A673 (cell line): ENCODE measurements at regions not wholly inside any gene's neighbourhood (a gene's known extent, or its start where the extent isn't known, plus 50 kb on each side); places are given as distances from the start of the nearest gene placed in this dataset.

ENCODE experiments used
- BruUV-seq: library from RNA; stranded (reverse); fragments of 400-500 nt; replicated peaks from 2 replicates; lab custom pipeline; 2021; lab: Mats Ljungman, UMichigan
- CTCF ChIA-PET: fragments of 300-600 bp; sonication (Branson Sonifier 250); formaldehyde crosslinking; loops from one replicate; lab custom pipeline; 2022; ENCODE audit warnings: antibody characterized with exemption; lab: Charles Lee
- POLR2A ChIA-PET: fragments of 300-600 bp; sonication (Branson Sonifier 250); formaldehyde crosslinking; loops from one replicate; lab custom pipeline; 2022; ENCODE audit warnings: antibody characterized with exemption; ENCODE audit not compliant: low non-redundant PET; lab: Charles Lee
- DNase-seq: peaks from one replicate; pipeline ENCODE4 v3.0.0-alpha.2; 2015; ENCODE audit warnings: low spot score
- H3K27ac ChIP-seq: fragments of 200-600 bp; sonication (generic); 2 replicates; pipeline ENCODE4 v1.5.1; 2016; ENCODE audit warnings: mixed run types, low read depth, mild to moderate bottlenecking, mixed read lengths, antibody characterized with exemption, low read length; ENCODE audit not compliant: poor library complexity, severe bottlenecking
- H3K27me3 ChIP-seq: fragments of 200-600 bp; sonication (generic); replicated peaks from 2 replicates; pipeline ENCODE4 v1.6.1; 2017; ENCODE audit warnings: mixed run types, low read depth, mild to moderate bottlenecking, mixed read lengths, antibody characterized with exemption, low read length; ENCODE audit not compliant: insufficient read depth, poor library complexity
- H3K36me3 ChIP-seq: fragments of 200-600 bp; sonication (generic); 2 replicates; pipeline ENCODE4 v1.6.1; 2016; ENCODE audit warnings: mixed run types, mild to moderate bottlenecking, mixed read lengths, antibody characterized with exemption, low read length; ENCODE audit not compliant: insufficient read depth, poor library complexity, severe bottlenecking
- H3K4me1 ChIP-seq: fragments of 200-600 bp; sonication (generic); 2 replicates; pipeline ENCODE4 v1.6.1; 2017; ENCODE audit warnings: mixed run types, mild to moderate bottlenecking, mixed read lengths, antibody characterized with exemption, low read length; ENCODE audit not compliant: insufficient read depth, poor library complexity, severe bottlenecking
- H3K4me3 ChIP-seq: fragments of 200-600 bp; sonication (generic); 2 replicates; pipeline ENCODE4 v1.5.1; 2016; ENCODE audit warnings: low read depth, mixed run types, mild to moderate bottlenecking, mixed read lengths, low read length; ENCODE audit not compliant: poor library complexity, severe bottlenecking
- H3K9me3 ChIP-seq: fragments of 200-600 bp; sonication (generic); 2 replicates; pipeline ENCODE4 v1.6.1; 2016; ENCODE audit warnings: mixed run types, low read depth, mild to moderate bottlenecking, mixed read lengths, antibody characterized with exemption, low read length; ENCODE audit not compliant: poor library complexity, severe bottlenecking
- EZH2 ChIP-seq: fragments of 200-600 bp; sonication (generic); IDR thresholded peaks from 2 replicates; pipeline ENCODE4 v1.6.1; 2017; ENCODE audit warnings: borderline replicate concordance, low read depth, mild to moderate bottlenecking, mixed read lengths, antibody characterized with exemption, low read length; ENCODE audit not compliant: poor library complexity, severe bottlenecking
- intact Hi-C: fragments of 100-400 bp; cut with micrococcal nuclease; formaldehyde crosslinking; loops from one replicate; pipeline ENCODE4 v1.10.0; 2022; ENCODE audit not compliant: unreplicated experiment
- TF ChIP-seq, protein P1 (sequence below): fragments of 300-800, 200-600 bp; sonication (generic); conservative IDR thresholded peaks from 2 replicates; pipeline ENCODE4 v1.5.1; 2017; ENCODE audit warnings: low read depth, mild to moderate bottlenecking, antibody characterized with exemption, low read length, moderate library complexity, mixed read lengths

DNA sequence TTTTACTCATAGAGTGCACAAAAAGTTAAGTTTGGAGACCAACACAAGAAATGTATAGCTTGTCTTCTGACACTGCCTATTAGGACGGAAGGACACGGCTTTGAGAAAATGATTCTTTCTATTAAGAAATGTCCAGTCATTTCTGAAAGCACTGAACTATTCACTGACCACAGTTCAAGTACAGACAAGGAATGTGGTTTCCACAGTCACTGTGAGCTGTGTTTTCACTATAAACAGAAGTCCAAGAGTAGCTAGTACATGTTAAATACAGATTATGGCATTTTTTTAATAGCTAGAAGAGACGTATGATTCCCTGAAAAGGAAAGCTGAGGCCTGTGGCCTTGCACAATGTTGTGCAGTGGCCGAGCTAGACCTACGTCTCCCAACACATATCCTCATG is 115.1 kb upstream of the GPM6A start:
- TF ChIP-seq, protein P1, sequence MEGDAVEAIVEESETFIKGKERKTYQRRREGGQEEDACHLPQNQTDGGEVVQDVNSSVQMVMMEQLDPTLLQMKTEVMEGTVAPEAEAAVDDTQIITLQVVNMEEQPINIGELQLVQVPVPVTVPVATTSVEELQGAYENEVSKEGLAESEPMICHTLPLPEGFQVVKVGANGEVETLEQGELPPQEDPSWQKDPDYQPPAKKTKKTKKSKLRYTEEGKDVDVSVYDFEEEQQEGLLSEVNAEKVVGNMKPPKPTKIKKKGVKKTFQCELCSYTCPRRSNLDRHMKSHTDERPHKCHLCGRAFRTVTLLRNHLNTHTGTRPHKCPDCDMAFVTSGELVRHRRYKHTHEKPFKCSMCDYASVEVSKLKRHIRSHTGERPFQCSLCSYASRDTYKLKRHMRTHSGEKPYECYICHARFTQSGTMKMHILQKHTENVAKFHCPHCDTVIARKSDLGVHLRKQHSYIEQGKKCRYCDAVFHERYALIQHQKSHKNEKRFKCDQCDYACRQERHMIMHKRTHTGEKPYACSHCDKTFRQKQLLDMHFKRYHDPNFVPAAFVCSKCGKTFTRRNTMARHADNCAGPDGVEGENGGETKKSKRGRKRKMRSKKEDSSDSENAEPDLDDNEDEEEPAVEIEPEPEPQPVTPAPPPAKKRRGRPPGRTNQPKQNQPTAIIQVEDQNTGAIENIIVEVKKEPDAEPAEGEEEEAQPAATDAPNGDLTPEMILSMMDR, result no peak
- TF ChIP-seq EZH2, result no peak
- intact Hi-C loops, result no loop called here
- Histone ChIP-seq H3K36me3 (no peaks in the 10 kb centered on the region), H3K27ac (no peak overlapping the region), H3K9me3 (no peaks in the 10 kb centered on the region), H3K27me3 (no peaks in the 10 kb centered on the region), H3K4me3 (no peak overlapping the region), H3K4me1 (no peaks in the 10 kb centered on the region)
- BruUV-seq, result no TSS peak
- ChIA-PET CTCF (no interaction called here), POLR2A (no interaction called here)
- no peak for DNase-seq

DNA sequence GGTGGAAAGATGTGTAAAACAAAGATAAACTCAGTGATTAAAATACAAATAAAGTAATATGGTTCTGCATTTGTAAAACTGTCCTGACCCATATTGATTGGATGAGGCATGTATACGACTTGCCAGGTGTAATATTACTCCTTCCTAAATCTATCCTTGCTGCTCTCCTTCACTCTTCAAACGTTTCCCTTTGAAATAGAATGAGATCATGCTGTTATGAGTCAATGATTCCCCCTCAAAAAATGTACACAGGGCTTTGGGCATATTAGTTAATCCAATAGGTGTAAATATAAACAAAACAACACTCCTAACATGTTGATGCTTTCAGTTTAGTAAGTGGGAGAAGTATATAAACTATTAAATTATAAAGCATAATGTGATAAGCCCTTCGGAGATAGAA is 117.4 kb upstream of the GPM6A start:
- POLR2A ChIA-PET, result no interaction called here
- no peaks in the 10 kb centered on the region for H3K27me3 ChIP-seq
- CTCF ChIA-PET, result no interaction called here

DNA sequence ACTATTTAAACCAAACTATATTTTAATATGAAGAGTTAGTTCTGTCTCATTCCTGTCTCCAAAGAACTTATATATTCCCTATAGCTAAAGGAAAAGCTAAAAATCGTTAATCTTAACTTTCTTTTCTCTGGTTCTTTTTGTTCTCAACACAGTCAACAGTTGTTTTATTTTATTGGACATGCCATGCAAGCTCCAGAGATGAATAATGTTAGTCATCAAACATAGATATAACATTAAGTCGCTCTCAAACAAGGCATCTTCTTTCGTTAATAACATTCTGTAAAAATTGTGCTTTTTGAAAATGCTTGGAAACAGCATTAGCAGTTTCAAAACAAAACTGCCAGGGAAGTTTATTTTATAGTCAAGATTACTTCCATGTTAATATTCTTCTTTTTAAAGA is 117.9 kb upstream of the GPM6A start:
- no peaks in the 10 kb centered on the region for H3K27me3 ChIP-seq
- CTCF ChIA-PET, result interaction anchor here (0.6 kb wide), 1 partner anchor 232 kb away, joined by 6 read pairs; no protein-coding TSS in a partner anchor
- DNase-seq, result no peak
- intact Hi-C loops, result no loop called here
- no TSS peak for BruUV-seq
- TF ChIP-seq EZH2, result no peak
- TF ChIP-seq, protein P1, result no peak
- H3K9me3 ChIP-seq, result no peaks in the 10 kb centered on the region
- no peaks in the 10 kb centered on the region for H3K4me1 ChIP-seq
- H3K27ac ChIP-seq, result no peak overlapping the region
- H3K36me3 ChIP-seq, result no peaks in the 10 kb centered on the region
- H3K4me3 ChIP-seq, result no peak overlapping the region
- POLR2A ChIA-PET, result no interaction called here

More for the DNA sequence above, 117.4 kb upstream of the GPM6A start:
- DNase-seq, result no peak
- Histone ChIP-seq H3K9me3 (no peaks in the 10 kb centered on the region), H3K27ac (no peak overlapping the region), H3K4me1 (no peaks in the 10 kb centered on the region), H3K4me3 (no peak overlapping the region), H3K36me3 (no peaks in the 10 kb centered on the region)
- TF ChIP-seq EZH2, result no peak
- TF ChIP-seq, protein P1, result no peak
- BruUV-seq, result no TSS peak
- intact Hi-C loops, result no loop called here
